ENCODE measurements at regions not wholly inside any gene's neighbourhood (a gene's known extent, or its start where the extent isn't known, plus 50 kb on each side); places are given as distances from the start of the nearest gene placed in this dataset.
A peak's percentile ranks its signal among the peaks of the same experiment; 100 is the strongest.
"Not testable (repeated sequence)": the region's sequence is repeated elsewhere in the genome, so short reads cannot be mapped to it uniquely, and the experiment has no call there.

- in situ Hi-C loops (cut with HindIII; ENCODE audit: low sequenced_read_pairs), result no loop called here
- peak overlapping the region; percentile 10 for H3K4me3 ChIP-seq (ENCODE audit: low read depth, low read length)
- peak; percentile 74 for DNase-seq (ENCODE audit: low read depth, low spot score)
- TF ChIP-seq CTCF (IDR thresholded peaks at IDR 0.05; ENCODE audit: low read depth, low read length), result no peak
Measured at GRCh38 chr3:106839576-106840280, 537.5 kb upstream of the CCDC54 start.

GRCh38 chr3:106840319-106840718 is 536.9 kb upstream of the CCDC54 start:
- no peak for DNase-seq (ENCODE audit: low read depth, low spot score)
- no peak overlapping the region for H3K4me3 ChIP-seq (ENCODE audit: low read depth, low read length)
- in situ Hi-C loops (cut with HindIII; ENCODE audit: low sequenced_read_pairs), result no loop called here
- TF ChIP-seq CTCF (IDR thresholded peaks at IDR 0.05; ENCODE audit: low read depth, low read length), result no peak

GRCh38 chr3:106842151-106842550 is 535.1 kb upstream of the CCDC54 start:
- peak; percentile 42 for DNase-seq (ENCODE audit: low read depth, low spot score)
- in situ Hi-C loops (cut with HindIII; ENCODE audit: low sequenced_read_pairs), result no loop called here
- TF ChIP-seq CTCF (IDR thresholded peaks at IDR 0.05; ENCODE audit: low read depth, low read length), result no peak
- no peak overlapping the region for H3K4me3 ChIP-seq (ENCODE audit: low read depth, low read length)

GRCh38 chr3:106844638-106845037 is 532.6 kb upstream of the CCDC54 start:
- no peak overlapping the region for H3K4me3 ChIP-seq (ENCODE audit: low read depth, low read length)
- DNase-seq (ENCODE audit: low read depth, low spot score), result no peak
- in situ Hi-C loops (cut with HindIII; ENCODE audit: low sequenced_read_pairs), result no loop called here
- no peak for TF ChIP-seq CTCF (IDR thresholded peaks at IDR 0.05; ENCODE audit: low read depth, low read length)

GRCh38 chr3:106848099-106848498 is 529.1 kb upstream of the CCDC54 start:
- no peak for DNase-seq (ENCODE audit: low read depth, low spot score)
- H3K4me3 ChIP-seq (ENCODE audit: low read depth, low read length), result no peak overlapping the region
- in situ Hi-C loops (cut with HindIII; ENCODE audit: low sequenced_read_pairs), result no loop called here
- TF ChIP-seq CTCF (IDR thresholded peaks at IDR 0.05; ENCODE audit: low read depth, low read length), result no peak

- DNase-seq (ENCODE audit: low read depth, low spot score), result peak; percentile 61
- no peak for TF ChIP-seq CTCF (IDR thresholded peaks at IDR 0.05; ENCODE audit: low read depth, low read length)
- no peak overlapping the region for H3K4me3 ChIP-seq (ENCODE audit: low read depth, low read length)
- in situ Hi-C loops (cut with HindIII; ENCODE audit: low sequenced_read_pairs), result no loop called here
Measured at GRCh38 chr3:106850437-106850836, 526.8 kb upstream of the CCDC54 start.

- in situ Hi-C loops (cut with HindIII; ENCODE audit: low sequenced_read_pairs); DNase-seq (ENCODE audit: low read depth, low spot score); H3K4me3 ChIP-seq (ENCODE audit: low read depth, low read length): not testable (repeated sequence)
Measured at GRCh38 chr3:106858321-106858720, 518.9 kb upstream of the CCDC54 start.
